ENCODE measurements at regions not wholly inside any gene's neighbourhood (a gene's known extent, or its start where the extent isn't known, plus 50 kb on each side); places are given as distances from the start of the nearest gene placed in this dataset.

DNA sequence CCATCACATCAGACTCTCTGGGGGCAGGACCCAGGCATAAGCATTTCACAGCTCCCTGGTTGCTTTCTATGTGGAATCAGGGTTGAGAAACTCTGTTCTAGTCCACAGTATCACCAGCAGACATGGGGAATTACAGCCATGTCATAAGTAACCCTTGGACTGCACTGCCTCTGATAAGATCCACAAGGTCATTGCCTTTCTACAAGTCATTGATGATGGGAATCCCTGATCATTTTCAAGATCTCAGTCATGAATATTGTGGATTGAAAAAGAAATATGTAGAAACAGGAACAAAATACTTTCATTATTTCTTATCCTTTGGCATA, 304.1 kb downstream of the KLF6 start:
- Mint-ChIP-seq H3K4me3 (no peak overlapping the region), H3K36me3 (ENCODE audit: low read depth) (peaks cover 11% of the 10 kb centered on the region), H3K27ac (peak overlapping the region; percentile 0), H3K9me3 (no peaks in the 10 kb centered on the region), H3K4me1 (ENCODE audit: low read depth) (peaks cover 76% of the 10 kb centered on the region), H3K27me3 (peaks cover 5% of the 10 kb centered on the region)
- intact Hi-C loops (cut with micrococcal nuclease), result no loop called here

DNA sequence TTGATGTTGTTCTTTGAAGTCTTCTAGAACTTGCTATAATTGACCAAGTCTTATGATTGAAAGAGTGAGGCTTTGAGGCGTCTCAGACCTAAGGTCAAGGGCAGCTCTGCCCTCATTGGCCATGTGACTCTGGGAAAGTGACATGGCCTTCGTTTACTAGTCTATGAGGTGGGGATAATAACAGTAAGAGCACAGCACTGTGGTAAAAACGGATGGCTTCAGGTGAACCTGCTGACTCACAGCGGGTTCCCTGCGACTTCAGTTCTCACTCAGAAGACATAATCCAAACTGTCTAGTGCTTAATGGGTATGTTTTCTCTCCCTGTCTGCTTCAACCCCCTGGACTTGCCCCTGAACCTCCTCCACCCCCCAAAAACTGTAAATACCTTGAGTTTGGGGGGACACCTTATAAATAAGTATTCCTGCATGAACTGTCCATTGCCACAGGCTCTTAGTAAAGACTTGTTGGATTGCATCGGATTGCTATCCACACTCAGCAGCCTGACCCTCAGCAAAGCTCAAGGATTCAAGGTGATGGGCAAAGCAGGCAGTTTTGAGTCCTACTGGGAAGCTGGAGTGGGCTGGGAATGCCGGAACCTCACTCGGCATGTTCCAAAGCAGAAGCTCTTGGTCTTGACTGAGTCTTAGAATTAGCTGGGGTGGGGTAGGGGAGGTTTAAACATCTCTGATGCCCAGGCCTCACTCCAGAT, 304.6 kb downstream of the KLF6 start:
- no peaks in the 10 kb centered on the region for H3K9me3 Mint-ChIP-seq
- H3K27me3 Mint-ChIP-seq, result peaks cover 5% of the 10 kb centered on the region
- H3K27ac Mint-ChIP-seq, result peak overlapping the region; percentile 0
- peaks cover 72% of the 10 kb centered on the region for H3K4me1 Mint-ChIP-seq (ENCODE audit: low read depth)
- peaks cover 14% of the 10 kb centered on the region for H3K36me3 Mint-ChIP-seq (ENCODE audit: low read depth)
- intact Hi-C loops (cut with micrococcal nuclease), result no loop called here
- no peak overlapping the region for H3K4me3 Mint-ChIP-seq

DNA sequence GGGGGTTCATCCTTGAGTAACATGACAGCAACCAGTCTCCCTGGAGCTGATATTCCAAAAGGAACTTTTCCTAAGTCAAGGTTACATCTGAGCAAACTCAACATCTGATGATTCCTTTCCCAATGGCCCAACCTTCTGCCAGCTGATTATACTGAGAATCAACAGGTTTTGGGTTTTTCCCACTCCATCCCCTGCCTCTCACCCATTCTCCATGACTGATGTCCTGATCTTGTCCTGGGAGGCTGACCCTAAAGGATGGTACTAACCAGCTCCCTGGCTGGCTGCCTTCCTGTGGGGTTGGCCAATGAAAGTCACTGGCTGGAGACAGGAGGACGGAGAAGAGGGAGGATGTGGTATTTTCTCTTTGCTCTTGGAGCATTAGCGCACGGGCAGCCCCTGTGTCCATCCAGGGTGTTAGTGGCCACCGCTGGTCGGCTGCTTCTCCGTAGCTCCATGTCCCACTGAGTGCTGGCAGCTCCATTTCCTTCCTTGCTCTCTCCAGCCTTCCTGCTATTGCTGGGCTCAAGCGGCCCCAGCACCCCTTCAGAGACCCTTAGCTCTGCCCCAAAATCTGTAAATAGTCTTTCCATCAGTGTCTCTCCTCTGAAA, 306.2 kb upstream of the PITRM1 start:
- H3K9me3 Mint-ChIP-seq, result no peaks in the 10 kb centered on the region
- peaks cover 57% of the 10 kb centered on the region for H3K4me1 Mint-ChIP-seq (ENCODE audit: low read depth)
- H3K27me3 Mint-ChIP-seq, result peaks cover 5% of the 10 kb centered on the region
- no peak overlapping the region for H3K4me3 Mint-ChIP-seq
- H3K36me3 Mint-ChIP-seq (ENCODE audit: low read depth), result peaks cover 14% of the 10 kb centered on the region
- H3K27ac Mint-ChIP-seq, result peak overlapping the region; percentile 56
- intact Hi-C loops (cut with micrococcal nuclease), result no loop called here

DNA sequence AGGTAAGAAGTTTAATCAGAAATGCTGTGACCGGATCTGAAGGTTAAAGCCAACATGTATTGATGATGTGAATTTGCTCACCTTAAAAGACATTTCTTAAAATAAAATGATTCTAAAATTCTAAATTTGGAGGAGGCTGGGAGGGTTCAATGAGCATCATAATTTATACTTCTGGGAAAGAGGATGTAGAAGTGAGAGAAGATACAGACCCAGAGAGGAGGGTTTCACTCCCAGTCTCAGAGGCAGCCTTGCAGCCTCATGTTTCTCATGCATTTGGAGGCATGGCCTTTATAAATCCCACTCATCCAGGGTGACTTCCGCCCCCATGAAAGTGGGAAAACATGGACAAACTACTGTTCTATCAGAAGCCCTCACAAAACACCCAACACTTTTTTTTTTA, 305.6 kb upstream of the PITRM1 start:
- Mint-ChIP-seq H3K27me3 (peaks cover 5% of the 10 kb centered on the region), H3K36me3 (ENCODE audit: low read depth) (peaks cover 14% of the 10 kb centered on the region)
- intact Hi-C loops (cut with micrococcal nuclease), result no loop called here

GRCh38 chr10:3477683-3478082, 305.1 kb upstream of the PITRM1 start:
- no peak overlapping the region for H3K4me3 Mint-ChIP-seq
- H3K4me1 Mint-ChIP-seq (ENCODE audit: low read depth), result peaks cover 59% of the 10 kb centered on the region
- no peak overlapping the region for H3K27ac Mint-ChIP-seq
- no peaks in the 10 kb centered on the region for H3K9me3 Mint-ChIP-seq
- intact Hi-C loops (cut with micrococcal nuclease), result no loop called here
- peaks cover 14% of the 10 kb centered on the region for H3K36me3 Mint-ChIP-seq (ENCODE audit: low read depth)
- H3K27me3 Mint-ChIP-seq, result peaks cover 5% of the 10 kb centered on the region

More for the DNA sequence above, 305.6 kb upstream of the PITRM1 start:
- Mint-ChIP-seq H3K4me3 (no peak overlapping the region), H3K27ac (no peak overlapping the region), H3K9me3 (no peaks in the 10 kb centered on the region), H3K4me1 (ENCODE audit: low read depth) (peaks cover 57% of the 10 kb centered on the region)

- Mint-ChIP-seq H3K4me1 (ENCODE audit: low read depth) (peaks cover 59% of the 10 kb centered on the region), H3K27me3 (peaks cover 2% of the 10 kb centered on the region), H3K9me3 (no peaks in the 10 kb centered on the region), H3K36me3 (ENCODE audit: low read depth) (peaks cover 14% of the 10 kb centered on the region), H3K4me3 (no peak overlapping the region), H3K27ac (peak overlapping the region; percentile 14)
- intact Hi-C loops (cut with micrococcal nuclease), result no loop called here
Measured at GRCh38 chr10:3476640-3477448, 304.3 kb upstream of the PITRM1 start.

- Mint-ChIP-seq H3K4me1 (ENCODE audit: low read depth) (peaks cover 60% of the 10 kb centered on the region), H3K27ac (no peak overlapping the region), H3K4me3 (no peak overlapping the region), H3K36me3 (ENCODE audit: low read depth) (peaks cover 14% of the 10 kb centered on the region), H3K27me3 (no peaks in the 10 kb centered on the region), H3K9me3 (no peaks in the 10 kb centered on the region)
- intact Hi-C loops (cut with micrococcal nuclease), result no loop called here
Measured at GRCh38 chr10:3476186-3476585, 303.6 kb upstream of the PITRM1 start.

DNA sequence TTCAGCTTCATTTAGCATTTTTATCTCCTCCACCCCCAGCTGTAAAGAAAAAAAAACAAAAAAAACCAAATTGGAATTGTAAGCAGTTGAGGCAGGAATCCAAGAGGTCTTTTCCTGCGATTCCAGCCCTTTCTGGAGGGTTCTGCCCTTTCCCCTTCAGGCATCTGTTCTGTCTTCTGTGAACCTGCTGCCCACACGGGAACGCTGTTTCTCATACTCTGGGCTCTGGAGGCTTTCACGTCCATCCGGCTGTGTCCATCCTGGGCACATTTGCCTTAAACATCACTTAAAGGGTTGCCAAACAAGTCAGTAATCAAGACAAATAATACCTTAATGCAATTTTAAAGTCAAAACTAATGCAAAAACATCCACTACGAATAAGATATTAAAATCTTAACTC, 302.8 kb upstream of the PITRM1 start:
- no peaks in the 10 kb centered on the region for H3K27me3 Mint-ChIP-seq
- peaks cover 18% of the 10 kb centered on the region for H3K36me3 Mint-ChIP-seq (ENCODE audit: low read depth)
- peak overlapping the region; percentile 39 for H3K27ac Mint-ChIP-seq
- intact Hi-C loops (cut with micrococcal nuclease), result no loop called here
- no peaks in the 10 kb centered on the region for H3K9me3 Mint-ChIP-seq
- H3K4me1 Mint-ChIP-seq (ENCODE audit: low read depth), result peaks cover 61% of the 10 kb centered on the region
- no peak overlapping the region for H3K4me3 Mint-ChIP-seq

GRCh38 chr10:3474266-3474665, 301.7 kb upstream of the PITRM1 start:
- intact Hi-C loops (cut with micrococcal nuclease), result no loop called here
- H3K36me3 Mint-ChIP-seq (ENCODE audit: low read depth), result peaks cover 20% of the 10 kb centered on the region
- no peaks in the 10 kb centered on the region for H3K27me3 Mint-ChIP-seq
- H3K4me1 Mint-ChIP-seq (ENCODE audit: low read depth), result peaks cover 64% of the 10 kb centered on the region
- H3K27ac Mint-ChIP-seq, result no peak overlapping the region
- H3K9me3 Mint-ChIP-seq, result no peaks in the 10 kb centered on the region
- H3K4me3 Mint-ChIP-seq, result no peak overlapping the region

DNA sequence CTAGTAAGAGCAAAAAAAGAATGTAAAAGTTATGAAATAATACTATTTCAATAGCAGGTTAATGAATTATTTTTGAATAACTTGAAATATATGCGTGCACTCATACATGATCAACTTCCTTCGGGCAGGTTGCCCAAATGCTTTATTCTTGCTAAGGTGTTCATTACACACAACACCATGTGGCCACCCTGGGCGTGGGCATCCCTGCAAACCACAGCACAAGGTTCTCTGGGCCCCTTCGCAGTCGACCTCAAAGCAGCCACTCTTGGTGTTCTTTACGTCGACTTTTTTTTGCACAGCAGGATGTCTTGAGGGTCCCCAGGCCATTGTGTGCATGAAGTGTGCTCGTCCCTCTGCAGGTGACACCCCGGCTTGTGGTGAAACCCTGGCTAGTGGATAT, 300.7 kb upstream of the PITRM1 start:
- Mint-ChIP-seq H3K9me3 (no peaks in the 10 kb centered on the region), H3K4me1 (ENCODE audit: low read depth) (peaks cover 69% of the 10 kb centered on the region), H3K27ac (peak overlapping the region; percentile 99), H3K27me3 (no peaks in the 10 kb centered on the region), H3K4me3 (no peak overlapping the region), H3K36me3 (ENCODE audit: low read depth) (peaks cover 14% of the 10 kb centered on the region)
- intact Hi-C loops (cut with micrococcal nuclease), result no loop called here

- Mint-ChIP-seq H3K27me3 (no peaks in the 10 kb centered on the region), H3K27ac (peak overlapping the region; percentile 99), H3K36me3 (ENCODE audit: low read depth) (peaks cover 14% of the 10 kb centered on the region), H3K4me3 (peak overlapping the region; percentile 51), H3K9me3 (no peaks in the 10 kb centered on the region), H3K4me1 (ENCODE audit: low read depth) (peaks cover 71% of the 10 kb centered on the region)
- intact Hi-C loops (cut with micrococcal nuclease), result no loop called here
Measured at GRCh38 chr10:3472287-3473051, 299.9 kb upstream of the PITRM1 start.

DNA sequence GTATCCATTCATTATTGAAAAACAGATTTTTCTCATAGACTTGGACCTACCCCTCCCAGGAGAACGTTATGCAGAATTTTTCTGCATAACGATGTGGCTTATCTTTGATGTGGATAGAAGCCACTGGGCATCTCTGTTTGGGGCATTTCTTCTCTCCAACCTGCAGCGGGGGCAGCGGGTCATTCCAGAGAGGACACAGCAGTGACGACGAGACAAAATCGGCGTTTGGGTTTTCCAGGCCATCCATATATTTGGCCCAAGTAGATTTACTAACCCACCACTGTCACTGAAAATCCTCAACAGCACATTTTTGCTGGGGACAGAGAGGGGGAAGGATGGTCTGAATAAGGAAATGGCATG, 299.3 kb upstream of the PITRM1 start:
- peak overlapping the region; percentile 99 for H3K27ac Mint-ChIP-seq
- no peaks in the 10 kb centered on the region for H3K27me3 Mint-ChIP-seq
- peaks cover 14% of the 10 kb centered on the region for H3K36me3 Mint-ChIP-seq (ENCODE audit: low read depth)
- no peak overlapping the region for H3K4me3 Mint-ChIP-seq
- H3K4me1 Mint-ChIP-seq (ENCODE audit: low read depth), result peaks cover 71% of the 10 kb centered on the region
- intact Hi-C loops (cut with micrococcal nuclease), result no loop called here
- no peaks in the 10 kb centered on the region for H3K9me3 Mint-ChIP-seq

GRCh38 chr10:3471472-3471871, 298.9 kb upstream of the PITRM1 start:
- peak overlapping the region; percentile 99 for H3K27ac Mint-ChIP-seq
- H3K27me3 Mint-ChIP-seq, result no peaks in the 10 kb centered on the region
- H3K4me1 Mint-ChIP-seq (ENCODE audit: low read depth), result peaks cover 69% of the 10 kb centered on the region
- peaks cover 14% of the 10 kb centered on the region for H3K36me3 Mint-ChIP-seq (ENCODE audit: low read depth)
- H3K4me3 Mint-ChIP-seq, result no peak overlapping the region
- no peaks in the 10 kb centered on the region for H3K9me3 Mint-ChIP-seq
- intact Hi-C loops (cut with micrococcal nuclease), result no loop called here

DNA sequence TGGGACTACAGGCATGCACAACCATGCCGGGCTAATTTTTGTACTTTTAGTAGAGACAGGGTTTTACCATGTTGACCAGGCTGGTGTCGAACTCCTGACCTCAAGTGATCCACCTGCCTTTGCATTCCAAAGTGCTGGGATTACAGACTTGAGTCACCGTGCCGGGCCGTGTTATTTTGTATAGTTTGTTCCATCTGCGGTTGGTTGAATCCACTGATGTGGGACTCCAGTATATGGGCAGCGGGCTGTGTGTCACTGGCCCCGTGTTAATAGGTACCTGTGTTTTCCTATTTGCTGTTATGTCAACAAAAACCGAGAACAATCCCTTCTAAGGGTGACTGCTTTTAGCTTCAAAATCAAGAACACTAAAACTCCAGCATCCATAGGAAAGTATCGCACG, 297.6 kb upstream of the PITRM1 start:
- no peak overlapping the region for H3K4me3 Mint-ChIP-seq
- H3K27ac Mint-ChIP-seq, result peak overlapping the region; percentile 99
- intact Hi-C loops (cut with micrococcal nuclease), result no loop called here
- peaks cover 76% of the 10 kb centered on the region for H3K4me1 Mint-ChIP-seq (ENCODE audit: low read depth)
- peaks cover 6% of the 10 kb centered on the region for H3K36me3 Mint-ChIP-seq (ENCODE audit: low read depth)
- H3K9me3 Mint-ChIP-seq, result no peaks in the 10 kb centered on the region
- H3K27me3 Mint-ChIP-seq, result no peaks in the 10 kb centered on the region
